ENCODE measurements at regions not wholly inside any gene's neighbourhood (a gene's known extent, or its start where the extent isn't known, plus 50 kb on each side); places are given as distances from the start of the nearest gene placed in this dataset.

GRCh38 chr14:58944343-58944967 is 244.0 kb upstream of the DAAM1 start:
- TF ChIP-seq CTCF (conservative IDR thresholded peaks at IDR 0.05): no peak
- TF ChIP-seq EZH2 (IDR thresholded peaks at IDR 0.05; ENCODE audit: low read depth): no peak
